ENCODE measurements at regions not wholly inside any gene's neighbourhood (a gene's known extent, or its start where the extent isn't known, plus 50 kb on each side); places are given as distances from the start of the nearest gene placed in this dataset.

DNA sequence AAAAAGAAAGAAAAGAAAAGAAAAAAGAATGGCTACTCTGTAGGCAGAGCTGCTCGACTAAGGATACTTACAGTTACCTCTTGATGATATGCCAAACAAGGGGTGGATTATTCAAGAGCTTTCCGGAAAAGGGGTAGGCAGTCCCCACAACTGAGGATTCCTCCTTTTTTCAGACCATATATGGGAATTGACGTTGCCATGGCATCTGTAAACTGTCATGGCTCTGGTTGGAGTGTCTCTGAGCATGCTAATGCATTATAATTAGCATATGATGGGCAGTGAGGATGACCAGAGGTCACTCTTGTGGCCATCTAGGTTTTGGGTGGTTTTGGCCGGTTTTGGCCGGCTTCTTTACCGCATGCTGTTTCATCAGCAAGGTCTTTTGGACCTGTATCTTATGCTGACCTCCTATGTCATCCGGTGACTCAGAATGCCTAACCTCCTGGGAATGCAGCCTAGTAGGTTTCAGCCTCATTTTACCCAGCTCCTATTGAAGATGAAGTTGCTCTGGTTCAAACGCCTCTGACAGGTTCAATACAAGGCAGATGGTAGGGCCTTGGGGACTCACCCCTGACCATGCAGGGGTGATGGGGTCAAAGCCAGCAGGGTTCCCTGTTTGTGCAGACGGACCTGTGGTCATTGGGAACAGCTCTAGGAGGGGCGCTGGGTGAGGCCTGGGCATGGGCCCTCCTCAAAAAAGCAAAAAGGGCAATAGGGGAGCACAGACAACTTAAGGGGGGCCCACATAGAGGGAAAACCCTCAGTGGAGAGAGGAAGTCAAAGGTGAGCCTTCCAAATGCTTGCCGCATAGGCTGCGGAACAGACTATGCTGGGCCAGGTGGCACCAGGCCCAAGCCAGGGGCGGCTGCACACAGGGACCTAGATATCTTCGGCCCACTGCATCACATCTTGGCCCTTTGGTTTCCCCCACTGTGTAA, 251.2 kb upstream of the RAB6C start:
- Mint-ChIP-seq H3K9me3 (no peaks in the 10 kb centered on the region), H3K27ac (no peak overlapping the region), H3K4me3 (no peak overlapping the region), H3K4me1 (ENCODE audit: low read depth) (no peaks in the 10 kb centered on the region), H3K36me3 (no peaks in the 10 kb centered on the region), H3K27me3 (no peaks in the 10 kb centered on the region)
- ChIA-PET CTCF (no interaction called here), POLR2A (no interaction called here)
- intact Hi-C loops (cut with micrococcal nuclease) = no loop called here
- no peak for DNase-seq

DNA sequence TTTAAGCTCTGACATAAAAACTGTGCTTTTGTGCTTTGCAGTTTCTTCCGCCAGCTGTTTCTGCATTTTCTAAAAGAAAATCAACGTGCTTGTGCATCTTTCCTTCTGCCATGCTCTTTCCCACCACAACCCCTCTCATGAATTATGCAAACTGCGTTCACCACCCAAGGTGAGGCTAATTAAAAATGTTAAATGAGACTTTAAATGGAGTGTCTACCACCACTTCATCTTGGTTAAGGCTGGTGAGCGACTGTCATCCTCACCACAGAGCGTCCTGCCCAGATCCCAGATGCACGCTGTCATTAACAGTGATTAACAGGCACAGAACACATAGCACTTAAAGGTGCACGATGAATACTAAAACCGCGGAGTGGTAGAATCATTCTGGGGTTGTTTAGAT, 250.5 kb upstream of the RAB6C start:
- CTCF ChIA-PET = no interaction called here
- Mint-ChIP-seq H3K36me3 (no peaks in the 10 kb centered on the region), H3K4me1 (ENCODE audit: low read depth) (no peaks in the 10 kb centered on the region), H3K9me3 (no peaks in the 10 kb centered on the region), H3K27ac (no peak overlapping the region), H3K4me3 (no peak overlapping the region), H3K27me3 (no peaks in the 10 kb centered on the region)
- POLR2A ChIA-PET = no interaction called here
- intact Hi-C loops (cut with micrococcal nuclease) = no loop called here
- no peak for DNase-seq

DNA sequence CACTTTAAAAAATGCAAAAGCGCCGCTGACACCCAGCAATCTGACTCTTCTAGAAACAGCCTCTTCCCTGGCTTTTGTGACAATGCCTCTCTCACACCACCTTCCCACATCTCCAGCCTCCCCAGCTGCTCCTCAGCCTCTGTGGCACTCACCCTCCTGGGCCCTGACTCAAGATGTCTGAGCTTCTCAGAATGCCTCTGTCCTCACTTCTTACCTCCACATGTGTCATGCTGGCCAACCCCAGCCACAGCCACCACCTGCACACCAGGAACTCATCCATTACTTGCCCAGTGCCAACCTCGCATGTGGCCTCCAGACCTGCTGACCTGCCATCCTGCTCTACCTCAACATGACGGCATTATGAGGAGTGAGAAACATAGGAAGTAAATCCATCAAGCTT, 249.8 kb upstream of the RAB6C start:
- H3K4me1 Mint-ChIP-seq (ENCODE audit: low read depth) = no peaks in the 10 kb centered on the region
- POLR2A ChIA-PET = no interaction called here

DNA sequence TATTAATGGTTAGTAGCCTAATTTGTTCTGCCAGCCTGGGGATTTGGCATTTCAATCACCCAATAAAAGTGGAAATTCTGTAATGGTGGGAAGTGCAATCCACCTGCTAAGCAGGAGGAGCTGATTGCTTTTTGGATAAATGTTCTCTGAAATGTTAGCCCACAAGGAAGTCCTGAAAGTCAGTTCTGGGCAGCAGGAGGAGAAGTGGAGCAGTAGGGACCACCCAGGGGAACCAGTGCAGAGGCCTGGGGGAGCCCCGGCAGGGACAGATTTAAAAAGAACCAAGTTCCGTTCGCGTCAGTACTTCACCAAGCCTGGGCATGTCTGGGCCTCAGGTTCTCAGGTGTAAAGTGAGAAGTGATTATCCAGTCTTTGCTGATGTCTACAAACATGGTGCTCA, 248.5 kb upstream of the RAB6C start:
- H3K4me1 Mint-ChIP-seq (ENCODE audit: low read depth) = no peaks in the 10 kb centered on the region
- intact Hi-C loops (cut with micrococcal nuclease) = no loop called here
- H3K9me3 Mint-ChIP-seq = no peaks in the 10 kb centered on the region

More for the DNA sequence above, 249.8 kb upstream of the RAB6C start:
- H3K27ac Mint-ChIP-seq = no peak overlapping the region
- intact Hi-C loops (cut with micrococcal nuclease) = no loop called here
- no peak overlapping the region for H3K4me3 Mint-ChIP-seq
- CTCF ChIA-PET = no interaction called here
- H3K9me3 Mint-ChIP-seq = no peaks in the 10 kb centered on the region
- no peaks in the 10 kb centered on the region for H3K36me3 Mint-ChIP-seq
- no peaks in the 10 kb centered on the region for H3K27me3 Mint-ChIP-seq
- DNase-seq = no peak

DNA sequence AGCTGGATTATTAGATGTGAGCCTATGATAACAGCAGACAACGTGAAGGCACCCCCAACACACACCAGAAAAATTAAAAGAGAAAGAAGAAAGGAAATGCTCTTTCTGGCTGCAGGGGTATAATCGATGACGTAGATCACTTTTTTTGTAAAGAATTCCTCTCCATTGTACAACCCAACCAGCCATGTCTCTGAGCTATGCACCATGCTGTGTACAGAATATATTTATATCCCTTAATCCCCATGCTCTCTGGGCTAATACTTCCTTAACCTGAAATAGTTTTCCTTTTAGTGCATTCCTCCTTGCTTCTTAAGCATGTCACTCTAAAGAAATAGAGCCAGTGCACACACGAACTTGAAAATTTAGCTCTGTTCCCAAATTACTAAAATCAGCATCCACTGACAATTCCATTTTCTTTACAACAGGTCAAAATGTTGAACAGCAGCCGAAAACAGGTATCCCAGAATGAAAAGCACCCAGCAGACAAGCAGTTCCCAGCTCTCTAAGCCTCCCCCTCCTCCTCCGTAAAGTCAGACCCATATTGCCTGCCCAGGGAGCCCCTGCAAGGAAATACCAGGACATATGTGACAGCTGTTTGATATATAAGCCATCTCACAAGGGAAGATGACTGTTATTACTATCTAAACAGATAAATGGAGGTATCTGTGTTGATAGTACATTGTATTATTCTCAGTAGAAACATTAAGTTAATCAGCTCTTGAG, 247.4 kb upstream of the RAB6C start:
- POLR2A ChIA-PET = no interaction called here
- CTCF ChIA-PET = no interaction called here

More for the DNA sequence above, 248.5 kb upstream of the RAB6C start:
- ChIA-PET CTCF (no interaction called here), POLR2A (no interaction called here)
- Mint-ChIP-seq H3K27me3 (no peaks in the 10 kb centered on the region), H3K36me3 (no peaks in the 10 kb centered on the region), H3K4me3 (no peak overlapping the region), H3K27ac (no peak overlapping the region)
- no peak for DNase-seq

DNA sequence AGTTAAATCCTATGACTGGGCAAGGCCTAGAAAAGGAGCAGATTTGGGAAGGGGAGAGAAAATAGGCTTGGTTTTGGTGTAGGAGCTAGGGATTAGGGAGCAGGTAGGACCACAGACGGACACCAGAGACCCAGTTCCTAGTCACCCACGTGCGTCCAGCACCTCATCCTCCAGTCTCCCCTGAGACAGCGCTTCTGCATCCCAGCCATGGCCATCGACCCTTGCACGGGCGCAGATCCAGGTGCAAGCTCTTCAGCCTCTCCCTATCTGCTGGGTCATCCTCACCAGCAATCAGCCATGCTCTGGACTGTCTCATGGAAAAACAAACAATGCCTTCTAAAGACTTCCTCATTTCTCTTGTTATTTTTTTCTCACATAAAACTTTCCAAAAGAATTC, 246.8 kb upstream of the RAB6C start:
- Mint-ChIP-seq H3K27me3 (no peaks in the 10 kb centered on the region), H3K36me3 (no peaks in the 10 kb centered on the region), H3K9me3 (no peaks in the 10 kb centered on the region), H3K4me3 (no peak overlapping the region), H3K4me1 (ENCODE audit: low read depth) (no peaks in the 10 kb centered on the region), H3K27ac (no peak overlapping the region)
- ChIA-PET POLR2A (no interaction called here), CTCF (no interaction called here)
- intact Hi-C loops (cut with micrococcal nuclease) = no loop called here
- DNase-seq = no peak

More for the DNA sequence above, 247.4 kb upstream of the RAB6C start:
- DNase-seq = no peak
- Mint-ChIP-seq H3K4me1 (ENCODE audit: low read depth) (no peaks in the 10 kb centered on the region), H3K9me3 (no peaks in the 10 kb centered on the region), H3K27ac (no peak overlapping the region), H3K27me3 (no peaks in the 10 kb centered on the region), H3K4me3 (no peak overlapping the region), H3K36me3 (no peaks in the 10 kb centered on the region)
- intact Hi-C loops (cut with micrococcal nuclease) = no loop called here

DNA sequence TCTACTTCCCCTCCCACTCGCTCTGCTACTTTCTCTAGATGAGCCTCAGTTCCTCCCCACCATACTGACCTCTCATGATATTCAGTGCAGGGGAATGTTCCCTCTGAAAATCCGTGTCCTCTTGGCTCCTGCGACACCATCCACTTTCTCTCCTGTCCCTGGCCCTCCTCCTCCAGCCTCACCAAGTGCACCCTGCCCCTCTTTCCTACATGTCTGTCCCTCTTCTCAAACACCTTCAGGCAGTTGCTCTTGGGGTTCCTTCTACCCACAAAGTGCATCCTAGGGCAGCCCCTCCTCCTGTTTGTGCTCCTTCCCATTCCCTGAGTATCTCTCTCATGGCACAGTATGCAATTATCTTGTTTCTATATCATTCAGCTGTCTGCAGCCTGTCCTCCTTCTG, 246.4 kb upstream of the RAB6C start:
- H3K4me3 Mint-ChIP-seq = no peak overlapping the region
- no peaks in the 10 kb centered on the region for H3K4me1 Mint-ChIP-seq (ENCODE audit: low read depth)
- intact Hi-C loops (cut with micrococcal nuclease) = no loop called here
- no peak for DNase-seq
- no peaks in the 10 kb centered on the region for H3K9me3 Mint-ChIP-seq
- ChIA-PET CTCF (no interaction called here), POLR2A (no interaction called here)
- H3K27me3 Mint-ChIP-seq = no peaks in the 10 kb centered on the region
- H3K36me3 Mint-ChIP-seq = no peaks in the 10 kb centered on the region
- H3K27ac Mint-ChIP-seq = no peak overlapping the region

DNA sequence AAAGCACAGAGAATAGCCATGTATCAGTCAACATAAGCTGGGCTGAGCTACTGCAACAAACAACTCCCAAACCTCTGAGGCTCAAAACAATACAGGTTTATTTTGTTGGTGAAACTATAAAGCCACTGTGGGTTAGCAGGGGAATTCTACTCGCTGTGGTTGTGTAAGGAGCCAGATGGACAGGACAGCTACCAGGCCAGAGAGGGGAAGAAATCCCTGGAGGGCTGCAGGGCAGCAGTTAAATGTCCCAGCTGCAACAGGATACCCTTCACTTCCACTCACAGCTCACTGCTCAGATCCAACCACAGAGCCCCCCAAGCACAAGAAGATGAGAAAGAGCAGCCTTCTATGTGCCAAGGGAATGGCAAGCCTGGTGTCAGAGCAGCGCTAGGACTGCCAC, 245.9 kb upstream of the RAB6C start:
- no peak for DNase-seq
- intact Hi-C loops (cut with micrococcal nuclease) = no loop called here
- H3K9me3 Mint-ChIP-seq = no peaks in the 10 kb centered on the region
- ChIA-PET POLR2A (no interaction called here), CTCF (no interaction called here)
- H3K27ac Mint-ChIP-seq = no peak overlapping the region
- H3K27me3 Mint-ChIP-seq = no peaks in the 10 kb centered on the region
- no peaks in the 10 kb centered on the region for H3K36me3 Mint-ChIP-seq
- no peaks in the 10 kb centered on the region for H3K4me1 Mint-ChIP-seq (ENCODE audit: low read depth)
- H3K4me3 Mint-ChIP-seq = no peak overlapping the region

DNA sequence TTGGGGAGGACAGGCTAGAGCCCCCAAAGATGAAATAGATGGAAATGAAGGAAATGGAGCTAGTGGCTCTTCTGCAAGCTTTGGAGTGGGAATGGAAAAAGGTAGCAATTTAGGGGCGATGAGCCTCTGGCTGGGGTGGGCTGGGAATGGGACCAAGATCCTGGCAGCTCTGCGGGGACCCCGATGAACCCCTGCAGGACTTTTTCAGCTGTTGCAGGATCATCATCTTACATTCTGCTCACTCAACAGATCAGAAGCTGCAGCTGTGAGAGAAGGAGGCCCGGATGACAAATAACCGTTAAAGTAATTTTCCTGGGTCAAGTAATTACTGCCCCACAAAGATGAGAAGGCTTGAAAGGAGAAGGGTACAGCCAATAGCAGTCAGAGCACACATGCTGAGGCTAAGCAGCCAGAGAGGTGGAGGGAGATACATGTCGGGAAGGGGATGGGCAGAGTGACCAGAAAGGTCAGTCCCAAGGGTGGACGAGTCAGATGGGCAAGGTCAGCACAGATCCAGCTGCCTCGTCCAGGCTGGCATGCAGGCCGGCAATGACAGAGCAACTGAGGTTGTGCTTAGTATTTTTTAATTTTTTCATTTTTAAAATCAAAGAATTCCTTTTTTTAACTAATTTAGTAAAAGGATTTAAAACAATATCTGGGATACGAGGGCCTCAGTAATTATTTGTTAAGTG, 245.0 kb upstream of the RAB6C start:
- ChIA-PET CTCF (no interaction called here), POLR2A (no interaction called here)
- Mint-ChIP-seq H3K9me3 (no peaks in the 10 kb centered on the region), H3K4me1 (ENCODE audit: low read depth) (no peaks in the 10 kb centered on the region), H3K36me3 (no peaks in the 10 kb centered on the region), H3K4me3 (no peak overlapping the region), H3K27me3 (no peaks in the 10 kb centered on the region), H3K27ac (no peak overlapping the region)
- no peak for DNase-seq
- intact Hi-C loops (cut with micrococcal nuclease) = no loop called here

DNA sequence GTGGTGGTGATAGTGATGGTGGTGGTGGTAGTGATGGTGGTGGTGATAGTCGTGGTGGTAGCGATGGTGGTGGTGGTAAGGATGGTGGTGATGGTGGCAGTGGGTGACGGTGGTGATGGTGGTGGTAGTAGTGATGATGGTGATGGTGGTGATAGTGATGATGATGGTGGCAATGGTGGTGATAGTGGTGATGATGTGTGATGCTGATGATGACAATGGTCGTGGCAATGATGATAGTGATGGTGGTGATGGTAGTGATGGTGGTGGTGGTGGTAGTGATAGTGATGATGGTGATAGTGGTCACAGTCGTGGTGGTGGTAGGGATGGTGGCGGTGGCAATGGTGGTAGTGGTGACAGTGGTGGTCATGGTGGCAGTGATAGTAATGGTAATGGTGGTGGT, 243.9 kb upstream of the RAB6C start:
- DNase-seq = no peak
- no peak overlapping the region for H3K27ac Mint-ChIP-seq
- CTCF ChIA-PET = no interaction called here
- no peaks in the 10 kb centered on the region for H3K4me1 Mint-ChIP-seq (ENCODE audit: low read depth)
- POLR2A ChIA-PET = no interaction called here
- H3K9me3 Mint-ChIP-seq = no peaks in the 10 kb centered on the region
- no peaks in the 10 kb centered on the region for H3K27me3 Mint-ChIP-seq
- H3K36me3 Mint-ChIP-seq = no peaks in the 10 kb centered on the region
- intact Hi-C loops (cut with micrococcal nuclease) = no loop called here
- H3K4me3 Mint-ChIP-seq = no peak overlapping the region

DNA sequence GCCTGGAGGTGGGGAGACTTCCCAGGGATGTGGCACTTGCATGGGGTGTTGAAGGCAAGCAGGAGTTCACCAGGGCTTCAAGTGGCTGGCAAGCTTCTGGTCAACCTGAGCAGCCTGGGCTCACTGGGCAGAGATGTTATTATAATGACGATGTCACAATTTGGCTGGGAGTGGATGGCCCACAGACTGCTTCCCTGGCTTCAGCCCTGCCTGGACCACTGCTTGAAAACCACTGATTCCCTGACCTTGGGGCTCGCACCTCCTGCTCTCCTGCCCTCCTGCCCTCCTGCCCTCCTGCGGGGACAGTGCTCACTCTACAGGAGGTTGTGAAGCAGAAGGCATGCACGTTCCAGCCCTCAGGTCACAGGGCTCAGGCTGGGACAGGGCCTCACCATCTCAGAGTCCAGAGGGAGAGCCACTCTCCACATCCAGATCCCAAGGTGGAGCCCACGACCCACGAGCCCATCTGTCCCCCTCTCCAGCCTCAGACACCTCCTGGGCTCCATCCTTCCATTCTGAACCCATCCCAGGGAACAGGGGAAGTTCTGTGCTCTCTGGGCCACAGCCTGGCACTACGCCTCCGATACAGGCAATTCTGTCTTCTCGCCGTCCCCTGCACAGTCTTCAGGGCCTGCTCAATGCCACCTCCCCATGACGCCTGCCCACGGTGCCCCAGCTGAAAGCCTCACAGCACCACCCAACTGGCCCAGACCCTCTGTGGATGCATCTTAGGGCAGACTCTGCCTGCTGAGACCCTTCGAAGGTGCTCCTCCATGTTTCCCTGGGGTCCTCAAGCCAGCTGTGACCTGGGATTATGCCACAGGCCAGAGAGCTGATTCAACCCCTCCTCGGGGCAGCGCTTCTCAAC, 241.6 kb upstream of the RAB6C start:
- ChIA-PET CTCF (no interaction called here), POLR2A (no interaction called here)
- no peak for DNase-seq
- Mint-ChIP-seq H3K9me3 (no peaks in the 10 kb centered on the region), H3K27ac (no peak overlapping the region), H3K27me3 (no peaks in the 10 kb centered on the region), H3K36me3 (no peaks in the 10 kb centered on the region), H3K4me3 (no peak overlapping the region), H3K4me1 (ENCODE audit: low read depth) (no peaks in the 10 kb centered on the region)
- intact Hi-C loops (cut with micrococcal nuclease) = no loop called here

DNA sequence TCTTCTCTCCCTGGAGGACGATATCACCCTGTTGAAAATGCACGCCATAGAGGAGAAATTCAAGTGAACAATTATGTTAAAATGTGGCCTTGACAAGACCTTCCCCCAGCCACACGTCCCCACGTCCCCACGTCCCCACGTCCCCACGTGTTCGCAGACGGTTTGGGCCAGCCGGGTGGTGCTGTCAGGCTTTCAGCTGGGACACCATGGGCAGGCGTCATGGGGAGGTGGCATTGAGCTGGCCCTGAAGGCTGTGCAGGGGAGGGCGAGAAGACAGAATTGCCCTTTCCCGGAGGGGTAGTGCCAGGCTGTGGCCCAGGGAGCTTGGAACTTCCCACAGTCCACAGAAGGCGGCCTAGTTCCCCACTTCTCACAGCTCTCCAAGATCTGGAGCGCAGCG, 240.7 kb upstream of the RAB6C start:
- Mint-ChIP-seq H3K36me3 (no peaks in the 10 kb centered on the region), H3K4me1 (ENCODE audit: low read depth) (no peaks in the 10 kb centered on the region), H3K27me3 (no peaks in the 10 kb centered on the region), H3K27ac (no peak overlapping the region), H3K4me3 (no peak overlapping the region), H3K9me3 (no peaks in the 10 kb centered on the region)
- DNase-seq = no peak
- intact Hi-C loops (cut with micrococcal nuclease) = no loop called here
- ChIA-PET CTCF (no interaction called here), POLR2A (no interaction called here)

All from activated CD4-positive, alpha-beta memory T cell treated with anti-CD3 and anti-CD28 coated beads for 36 hours (primary cell).